ENCODE measurements at regions not wholly inside any gene's neighbourhood (a gene's known extent, or its start where the extent isn't known, plus 50 kb on each side); places are given as distances from the start of the nearest gene placed in this dataset.

- peaks cover 4% of the 10 kb centered on the region for H3K4me1 ChIP-seq (ENCODE audit: low read length)
- H3K79me2 ChIP-seq (ENCODE audit: low read length): no peaks in the 10 kb centered on the region
- H3K27me3 ChIP-seq (replicated peaks; ENCODE audit: insufficient read depth, low read length): no peaks in the 10 kb centered on the region
- no peak overlapping the region for H3K4me3 ChIP-seq (ENCODE audit: low read length)
- no peaks in the 10 kb centered on the region for H3K36me3 ChIP-seq (replicated peaks; ENCODE audit: insufficient read depth, low read length)
- no peak overlapping the region for H2AFZ ChIP-seq (ENCODE audit: low read length)
- H4K20me1 ChIP-seq (ENCODE audit: insufficient read depth, low read length): no peaks in the 10 kb centered on the region
- no peak overlapping the region for H3K27ac ChIP-seq (ENCODE audit: low read length)
- no peak for DNase-seq
- no peak overlapping the region for H3K9ac ChIP-seq (ENCODE audit: low read length)
- no peak for TF ChIP-seq EZH2phosphoT487 (IDR thresholded peaks at IDR 0.05; ENCODE audit: low read length)
- no peak for TF ChIP-seq CTCF (IDR thresholded peaks at IDR 0.05; ENCODE audit: low read length)
- no peak for TF ChIP-seq EZH2 (optimal IDR thresholded peaks at IDR 0.05; ENCODE audit: low read depth, low read length)
- no peaks in the 10 kb centered on the region for H3K9me3 ChIP-seq (replicated peaks; ENCODE audit: insufficient read depth, low read length)
- H3K9me2 ChIP-seq (replicated peaks; ENCODE audit: insufficient read depth, low read length): no peaks in the 10 kb centered on the region
- no peaks in the 10 kb centered on the region for H3F3A ChIP-seq (ENCODE audit: insufficient read depth, low read length)
- no peak overlapping the region for H3K4me2 ChIP-seq (ENCODE audit: low read depth, low read length)
Measured at GRCh38 chr16:11464241-11464640, 119.0 kb downstream of the RMI2 start.

GRCh38 chr16:11465675-11466074 lies 120.4 kb downstream of the RMI2 start:
- Histone ChIP-seq H3K27ac (ENCODE audit: low read length) (no peak overlapping the region), H3K79me2 (ENCODE audit: low read length) (no peaks in the 10 kb centered on the region), H3K9me2 (replicated peaks; ENCODE audit: insufficient read depth, low read length) (no peaks in the 10 kb centered on the region), H3K27me3 (replicated peaks; ENCODE audit: insufficient read depth, low read length) (no peaks in the 10 kb centered on the region), H3K4me1 (ENCODE audit: low read length) (no peaks in the 10 kb centered on the region), H3K9ac (ENCODE audit: low read length) (no peak overlapping the region), H3F3A (ENCODE audit: insufficient read depth, low read length) (no peaks in the 10 kb centered on the region), H4K20me1 (ENCODE audit: insufficient read depth, low read length) (no peaks in the 10 kb centered on the region), H3K36me3 (replicated peaks; ENCODE audit: insufficient read depth, low read length) (no peaks in the 10 kb centered on the region), H3K4me3 (ENCODE audit: low read length) (no peak overlapping the region), H2AFZ (ENCODE audit: low read length) (no peak overlapping the region), H3K4me2 (ENCODE audit: low read depth, low read length) (no peak overlapping the region), H3K9me3 (replicated peaks; ENCODE audit: insufficient read depth, low read length) (no peaks in the 10 kb centered on the region)
- no peak for DNase-seq
- TF ChIP-seq EZH2 (optimal IDR thresholded peaks at IDR 0.05; ENCODE audit: low read depth, low read length): no peak
- no peak for TF ChIP-seq EZH2phosphoT487 (IDR thresholded peaks at IDR 0.05; ENCODE audit: low read length)
- TF ChIP-seq CTCF (IDR thresholded peaks at IDR 0.05; ENCODE audit: low read length): no peak

GRCh38 chr16:11470676-11471415 lies 115.9 kb downstream of the LITAF start:
- Histone ChIP-seq H3K4me2 (ENCODE audit: low read depth, low read length) (no peak overlapping the region), H3K27me3 (replicated peaks; ENCODE audit: insufficient read depth, low read length) (no peaks in the 10 kb centered on the region), H3K36me3 (replicated peaks; ENCODE audit: insufficient read depth, low read length) (no peaks in the 10 kb centered on the region), H2AFZ (ENCODE audit: low read length) (no peak overlapping the region), H3K4me3 (ENCODE audit: low read length) (no peak overlapping the region), H4K20me1 (ENCODE audit: insufficient read depth, low read length) (no peaks in the 10 kb centered on the region), H3K9me2 (replicated peaks; ENCODE audit: insufficient read depth, low read length) (no peaks in the 10 kb centered on the region), H3K27ac (ENCODE audit: low read length) (no peak overlapping the region), H3K79me2 (ENCODE audit: low read length) (no peaks in the 10 kb centered on the region), H3K9ac (ENCODE audit: low read length) (no peak overlapping the region), H3F3A (ENCODE audit: insufficient read depth, low read length) (peaks cover 6% of the 10 kb centered on the region; the same call in 1 of the 2 replicates), H3K4me1 (ENCODE audit: low read length) (peaks cover 5% of the 10 kb centered on the region; the same call in 1 of the 2 replicates), H3K9me3 (replicated peaks; ENCODE audit: insufficient read depth, low read length) (no peaks in the 10 kb centered on the region)
- no peak for TF ChIP-seq CTCF (IDR thresholded peaks at IDR 0.05; ENCODE audit: low read length)
- TF ChIP-seq EZH2 (optimal IDR thresholded peaks at IDR 0.05; ENCODE audit: low read depth, low read length): no peak
- TF ChIP-seq EZH2phosphoT487 (IDR thresholded peaks at IDR 0.05; ENCODE audit: low read length): no peak
- DNase-seq: no peak

All from MM.1S (cell line).